GM23338 (cell line): ENCODE measurements at regions not wholly inside any gene's neighbourhood (a gene's known extent, or its start where the extent isn't known, plus 50 kb on each side); places are given as distances from the start of the nearest gene placed in this dataset.

ENCODE experiments used
- CREB1 ChIP-seq: fragments of 250-450 bp; sonication (Bioruptor Pico); IDR thresholded peaks from 2 replicates; pipeline ENCODE4 v1.5.0; 2020; ENCODE audit warnings: low read depth, mild to moderate bottlenecking, moderate library complexity
- EZH2 ChIP-seq: fragments of 200-600 bp; sonication (generic); IDR thresholded peaks from one replicate; pipeline ENCODE4 v1.8.0; 2017; ENCODE audit warnings: antibody characterized with exemption, mild to moderate bottlenecking, low read depth; ENCODE audit not compliant: unreplicated experiment
- EZH2phosphoT487 ChIP-seq: fragments of 200-600 bp; sonication (generic); IDR thresholded peaks from one replicate; pipeline ENCODE4 v1.8.1; 2018; ENCODE audit warnings: antibody characterized with exemption; ENCODE audit not compliant: unreplicated experiment
- JUNB ChIP-seq: IDR thresholded peaks from one replicate; pipeline ENCODE4 v1.6.1; 2016; ENCODE audit warnings: antibody characterized with exemption; ENCODE audit not compliant: unreplicated experiment
- NANOG ChIP-seq: IDR thresholded peaks from 2 replicates; pipeline ENCODE4 v1.6.1; 2016; ENCODE audit warnings: antibody characterized with exemption, borderline replicate concordance
- POLR2AphosphoS5 ChIP-seq: IDR thresholded peaks from 2 replicates; pipeline ENCODE4 v1.6.1; 2016; ENCODE audit warnings: antibody characterized with exemption, low read depth
- STAT1 ChIP-seq: IDR thresholded peaks from one replicate; pipeline ENCODE4 v1.6.1; 2016; ENCODE audit warnings: antibody characterized with exemption; ENCODE audit not compliant: unreplicated experiment
- ZNF114 ChIP-seq: fragments of 250-450 bp; sonication (Bioruptor Pico); IDR thresholded peaks from 2 replicates; pipeline ENCODE4 v1.5.0; 2020; ENCODE audit warnings: mild to moderate bottlenecking, moderate library complexity
- ZNF331 ChIP-seq: fragments of 250-450 bp; sonication (Bioruptor Pico); IDR thresholded peaks from 2 replicates; pipeline ENCODE4 v1.5.0; 2020; ENCODE audit warnings: low read depth, mild to moderate bottlenecking, moderate library complexity
- TF ChIP-seq, protein P1 (sequence below), 2 experiments: fragments of 200-600 bp in 1 of 2; sonication (generic) in 1 of 2; conservative IDR thresholded peaks; 2 replicates each; pipeline versions ENCODE4 v1.5.1 to v1.6.1; 2016 to 2017; ENCODE audit warnings: antibody characterized with exemption in 2 of 2, low read depth in 2 of 2, mild to moderate bottlenecking in 2 of 2, moderate library complexity in 1 of 2
- TF ChIP-seq, protein P2 (sequence below): IDR thresholded peaks from 2 replicates; pipeline ENCODE4 v1.6.1; 2016; ENCODE audit warnings: antibody characterized with exemption
- TF ChIP-seq, protein P3 (sequence below): IDR thresholded peaks from one replicate; pipeline ENCODE4 v1.6.1; 2018; ENCODE audit warnings: antibody characterized with exemption; ENCODE audit not compliant: unreplicated experiment
- TF ChIP-seq, protein P4 (sequence below): fragments of 250-450 bp; sonication (Bioruptor Pico); IDR thresholded peaks from 2 replicates; pipeline ENCODE4 v1.5.0; 2020; ENCODE audit warnings: mild to moderate bottlenecking, moderate library complexity

DNA sequence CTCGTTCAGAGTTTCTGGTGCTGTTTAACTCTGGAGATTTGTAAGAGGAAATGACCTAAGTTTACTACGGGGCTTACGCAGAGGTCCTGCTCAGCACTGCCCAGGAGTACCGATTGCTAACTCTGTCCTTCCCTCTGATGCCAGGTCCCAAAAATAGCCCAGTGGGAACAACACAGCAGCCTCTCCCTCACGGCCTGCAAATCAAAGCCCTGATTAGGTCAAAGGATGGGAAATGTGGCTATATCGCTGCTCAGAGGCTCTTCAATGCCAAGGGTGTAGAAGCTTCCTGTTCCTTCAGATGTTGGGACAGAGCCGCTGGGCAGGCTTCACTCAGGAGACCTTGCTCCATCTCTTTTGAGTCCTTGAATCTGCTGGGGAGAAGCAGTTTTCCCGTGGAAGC lies 174.2 kb upstream of the KCNJ16 start:
- TF ChIP-seq, protein P1, sequence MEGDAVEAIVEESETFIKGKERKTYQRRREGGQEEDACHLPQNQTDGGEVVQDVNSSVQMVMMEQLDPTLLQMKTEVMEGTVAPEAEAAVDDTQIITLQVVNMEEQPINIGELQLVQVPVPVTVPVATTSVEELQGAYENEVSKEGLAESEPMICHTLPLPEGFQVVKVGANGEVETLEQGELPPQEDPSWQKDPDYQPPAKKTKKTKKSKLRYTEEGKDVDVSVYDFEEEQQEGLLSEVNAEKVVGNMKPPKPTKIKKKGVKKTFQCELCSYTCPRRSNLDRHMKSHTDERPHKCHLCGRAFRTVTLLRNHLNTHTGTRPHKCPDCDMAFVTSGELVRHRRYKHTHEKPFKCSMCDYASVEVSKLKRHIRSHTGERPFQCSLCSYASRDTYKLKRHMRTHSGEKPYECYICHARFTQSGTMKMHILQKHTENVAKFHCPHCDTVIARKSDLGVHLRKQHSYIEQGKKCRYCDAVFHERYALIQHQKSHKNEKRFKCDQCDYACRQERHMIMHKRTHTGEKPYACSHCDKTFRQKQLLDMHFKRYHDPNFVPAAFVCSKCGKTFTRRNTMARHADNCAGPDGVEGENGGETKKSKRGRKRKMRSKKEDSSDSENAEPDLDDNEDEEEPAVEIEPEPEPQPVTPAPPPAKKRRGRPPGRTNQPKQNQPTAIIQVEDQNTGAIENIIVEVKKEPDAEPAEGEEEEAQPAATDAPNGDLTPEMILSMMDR (conservative IDR thresholded peaks at IDR 0.05; ENCODE audit: low read depth in 2 of 2) = no peak
- TF ChIP-seq EZH2 = no peak
- no peak for TF ChIP-seq POLR2AphosphoS5
- TF ChIP-seq, protein P2, sequence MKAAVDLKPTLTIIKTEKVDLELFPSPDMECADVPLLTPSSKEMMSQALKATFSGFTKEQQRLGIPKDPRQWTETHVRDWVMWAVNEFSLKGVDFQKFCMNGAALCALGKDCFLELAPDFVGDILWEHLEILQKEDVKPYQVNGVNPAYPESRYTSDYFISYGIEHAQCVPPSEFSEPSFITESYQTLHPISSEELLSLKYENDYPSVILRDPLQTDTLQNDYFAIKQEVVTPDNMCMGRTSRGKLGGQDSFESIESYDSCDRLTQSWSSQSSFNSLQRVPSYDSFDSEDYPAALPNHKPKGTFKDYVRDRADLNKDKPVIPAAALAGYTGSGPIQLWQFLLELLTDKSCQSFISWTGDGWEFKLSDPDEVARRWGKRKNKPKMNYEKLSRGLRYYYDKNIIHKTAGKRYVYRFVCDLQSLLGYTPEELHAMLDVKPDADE = no peak
- no peak for TF ChIP-seq JUNB
- TF ChIP-seq ZNF331 (CRISPR knock-in tag) = no peak
- TF ChIP-seq ZNF114 (CRISPR knock-in tag) = no peak
- no peak for TF ChIP-seq EZH2phosphoT487
- no peak for TF ChIP-seq CREB1
- TF ChIP-seq, protein P3, sequence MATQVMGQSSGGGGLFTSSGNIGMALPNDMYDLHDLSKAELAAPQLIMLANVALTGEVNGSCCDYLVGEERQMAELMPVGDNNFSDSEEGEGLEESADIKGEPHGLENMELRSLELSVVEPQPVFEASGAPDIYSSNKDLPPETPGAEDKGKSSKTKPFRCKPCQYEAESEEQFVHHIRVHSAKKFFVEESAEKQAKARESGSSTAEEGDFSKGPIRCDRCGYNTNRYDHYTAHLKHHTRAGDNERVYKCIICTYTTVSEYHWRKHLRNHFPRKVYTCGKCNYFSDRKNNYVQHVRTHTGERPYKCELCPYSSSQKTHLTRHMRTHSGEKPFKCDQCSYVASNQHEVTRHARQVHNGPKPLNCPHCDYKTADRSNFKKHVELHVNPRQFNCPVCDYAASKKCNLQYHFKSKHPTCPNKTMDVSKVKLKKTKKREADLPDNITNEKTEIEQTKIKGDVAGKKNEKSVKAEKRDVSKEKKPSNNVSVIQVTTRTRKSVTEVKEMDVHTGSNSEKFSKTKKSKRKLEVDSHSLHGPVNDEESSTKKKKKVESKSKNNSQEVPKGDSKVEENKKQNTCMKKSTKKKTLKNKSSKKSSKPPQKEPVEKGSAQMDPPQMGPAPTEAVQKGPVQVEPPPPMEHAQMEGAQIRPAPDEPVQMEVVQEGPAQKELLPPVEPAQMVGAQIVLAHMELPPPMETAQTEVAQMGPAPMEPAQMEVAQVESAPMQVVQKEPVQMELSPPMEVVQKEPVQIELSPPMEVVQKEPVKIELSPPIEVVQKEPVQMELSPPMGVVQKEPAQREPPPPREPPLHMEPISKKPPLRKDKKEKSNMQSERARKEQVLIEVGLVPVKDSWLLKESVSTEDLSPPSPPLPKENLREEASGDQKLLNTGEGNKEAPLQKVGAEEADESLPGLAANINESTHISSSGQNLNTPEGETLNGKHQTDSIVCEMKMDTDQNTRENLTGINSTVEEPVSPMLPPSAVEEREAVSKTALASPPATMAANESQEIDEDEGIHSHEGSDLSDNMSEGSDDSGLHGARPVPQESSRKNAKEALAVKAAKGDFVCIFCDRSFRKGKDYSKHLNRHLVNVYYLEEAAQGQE = no peak
- TF ChIP-seq STAT1 = no peak
- no peak for TF ChIP-seq NANOG
- TF ChIP-seq, protein P4, sequence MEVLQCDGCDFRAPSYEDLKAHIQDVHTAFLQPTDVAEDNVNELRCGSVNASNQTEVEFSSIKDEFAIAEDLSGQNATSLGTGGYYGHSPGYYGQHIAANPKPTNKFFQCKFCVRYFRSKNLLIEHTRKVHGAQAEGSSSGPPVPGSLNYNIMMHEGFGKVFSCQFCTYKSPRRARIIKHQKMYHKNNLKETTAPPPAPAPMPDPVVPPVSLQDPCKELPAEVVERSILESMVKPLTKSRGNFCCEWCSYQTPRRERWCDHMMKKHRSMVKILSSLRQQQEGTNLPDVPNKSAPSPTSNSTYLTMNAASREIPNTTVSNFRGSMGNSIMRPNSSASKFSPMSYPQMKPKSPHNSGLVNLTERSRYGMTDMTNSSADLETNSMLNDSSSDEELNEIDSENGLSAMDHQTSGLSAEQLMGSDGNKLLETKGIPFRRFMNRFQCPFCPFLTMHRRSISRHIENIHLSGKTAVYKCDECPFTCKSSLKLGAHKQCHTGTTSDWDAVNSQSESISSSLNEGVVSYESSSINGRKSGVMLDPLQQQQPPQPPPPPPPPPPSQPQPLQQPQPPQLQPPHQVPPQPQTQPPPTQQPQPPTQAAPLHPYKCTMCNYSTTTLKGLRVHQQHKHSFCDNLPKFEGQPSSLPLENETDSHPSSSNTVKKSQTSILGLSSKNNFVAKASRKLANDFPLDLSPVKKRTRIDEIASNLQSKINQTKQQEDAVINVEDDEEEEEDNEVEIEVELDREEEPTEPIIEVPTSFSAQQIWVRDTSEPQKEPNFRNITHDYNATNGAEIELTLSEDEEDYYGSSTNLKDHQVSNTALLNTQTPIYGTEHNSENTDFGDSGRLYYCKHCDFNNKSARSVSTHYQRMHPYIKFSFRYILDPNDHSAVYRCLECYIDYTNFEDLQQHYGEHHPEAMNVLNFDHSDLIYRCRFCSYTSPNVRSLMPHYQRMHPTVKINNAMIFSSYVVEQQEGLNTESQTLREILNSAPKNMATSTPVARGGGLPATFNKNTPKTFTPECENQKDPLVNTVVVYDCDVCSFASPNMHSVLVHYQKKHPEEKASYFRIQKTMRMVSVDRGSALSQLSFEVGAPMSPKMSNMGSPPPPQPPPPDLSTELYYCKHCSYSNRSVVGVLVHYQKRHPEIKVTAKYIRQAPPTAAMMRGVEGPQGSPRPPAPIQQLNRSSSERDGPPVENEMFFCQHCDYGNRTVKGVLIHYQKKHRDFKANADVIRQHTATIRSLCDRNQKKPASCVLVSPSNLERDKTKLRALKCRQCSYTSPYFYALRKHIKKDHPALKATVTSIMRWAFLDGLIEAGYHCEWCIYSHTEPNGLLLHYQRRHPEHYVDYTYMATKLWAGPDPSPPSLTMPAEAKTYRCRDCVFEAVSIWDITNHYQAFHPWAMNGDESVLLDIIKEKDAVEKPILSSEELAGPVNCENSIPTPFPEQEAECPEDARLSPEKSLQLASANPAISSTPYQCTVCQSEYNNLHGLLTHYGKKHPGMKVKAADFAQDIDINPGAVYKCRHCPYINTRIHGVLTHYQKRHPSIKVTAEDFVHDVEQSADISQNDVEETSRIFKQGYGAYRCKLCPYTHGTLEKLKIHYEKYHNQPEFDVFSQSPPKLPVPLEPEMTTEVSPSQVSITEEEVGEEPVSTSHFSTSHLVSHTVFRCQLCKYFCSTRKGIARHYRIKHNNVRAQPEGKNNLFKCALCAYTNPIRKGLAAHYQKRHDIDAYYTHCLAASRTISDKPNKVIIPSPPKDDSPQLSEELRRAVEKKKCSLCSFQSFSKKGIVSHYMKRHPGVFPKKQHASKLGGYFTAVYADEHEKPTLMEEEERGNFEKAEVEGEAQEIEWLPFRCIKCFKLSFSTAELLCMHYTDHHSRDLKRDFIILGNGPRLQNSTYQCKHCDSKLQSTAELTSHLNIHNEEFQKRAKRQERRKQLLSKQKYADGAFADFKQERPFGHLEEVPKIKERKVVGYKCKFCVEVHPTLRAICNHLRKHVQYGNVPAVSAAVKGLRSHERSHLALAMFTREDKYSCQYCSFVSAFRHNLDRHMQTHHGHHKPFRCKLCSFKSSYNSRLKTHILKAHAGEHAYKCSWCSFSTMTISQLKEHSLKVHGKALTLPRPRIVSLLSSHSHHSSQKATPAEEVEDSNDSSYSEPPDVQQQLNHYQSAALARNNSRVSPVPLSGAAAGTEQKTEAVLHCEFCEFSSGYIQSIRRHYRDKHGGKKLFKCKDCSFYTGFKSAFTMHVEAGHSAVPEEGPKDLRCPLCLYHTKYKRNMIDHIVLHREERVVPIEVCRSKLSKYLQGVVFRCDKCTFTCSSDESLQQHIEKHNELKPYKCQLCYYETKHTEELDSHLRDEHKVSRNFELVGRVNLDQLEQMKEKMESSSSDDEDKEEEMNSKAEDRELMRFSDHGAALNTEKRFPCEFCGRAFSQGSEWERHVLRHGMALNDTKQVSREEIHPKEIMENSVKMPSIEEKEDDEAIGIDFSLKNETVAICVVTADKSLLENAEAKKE (CRISPR knock-in tag) = no peak
